IMR-90 (cell line): ENCODE measurements at regions not wholly inside any gene's neighbourhood (a gene's known extent, or its start where the extent isn't known, plus 50 kb on each side); places are given as distances from the start of the nearest gene placed in this dataset.

ENCODE experiments used
- ATAC-seq: fragments of 200-7000 bp; cut with Tn5 transposase; 2 replicates; pipeline ENCODE4 v1.9.1; 2020; ENCODE audit warnings: low read depth, mild to moderate bottlenecking, moderate library complexity
- BruUV-seq: library from RNA; stranded (reverse); fragments of 400-500 nt; replicated peaks from 2 replicates; lab custom pipeline; 2021; lab: Mats Ljungman, UMichigan
- CTCF ChIA-PET: fragments of 300-600 bp; formaldehyde crosslinking; extraction: SDS; loops from one replicate; lab custom pipeline; 2021; ENCODE audit warnings: antibody characterized with exemption; lab: Yijun Ruan, JAX
- POLR2A ChIA-PET: fragments of 300-600 bp; sonication (Branson Sonifier 250); formaldehyde crosslinking; loops from one replicate; lab custom pipeline; 2022; ENCODE audit warnings: antibody characterized with exemption; ENCODE audit not compliant: unreplicated experiment; lab: Charles Lee
- DNase-seq: peaks from one replicate; pipeline ENCODE4 v3.0.0; 2013
- H2AFZ ChIP-seq: replicated peaks from 2 replicates; pipeline ENCODE3; 2013; ENCODE audit warnings: low read length, mild to moderate bottlenecking; ENCODE audit not compliant: poor library complexity
- H2AK5ac ChIP-seq: 2 replicates; pipeline ENCODE4 v1.6.1; 2013; ENCODE audit warnings: low read depth, low read length, inconsistent platforms
- H2AK9ac ChIP-seq: replicated peaks from 2 replicates; pipeline ENCODE3; 2013; ENCODE audit warnings: mild to moderate bottlenecking, low read depth, low read length, moderate library complexity; ENCODE audit not compliant: poor library complexity
- H2BK120ac ChIP-seq: 2 replicates; pipeline ENCODE4 v1.6.1; 2013; ENCODE audit warnings: low read depth, low read length, inconsistent platforms
- H2BK15ac ChIP-seq: 3 replicates; pipeline ENCODE4 v1.6.1; 2013; ENCODE audit warnings: low read depth, low read length, inconsistent platforms
- H2BK20ac ChIP-seq: 2 replicates; pipeline ENCODE4 v1.6.1; 2013; ENCODE audit warnings: low read depth, mild to moderate bottlenecking, inconsistent platforms, low read length, moderate library complexity
- H2BK5ac ChIP-seq: 2 replicates; pipeline ENCODE4 v1.6.1; 2013; ENCODE audit warnings: mild to moderate bottlenecking, low read depth, low read length, inconsistent platforms; ENCODE audit not compliant: poor library complexity, severe bottlenecking
- H3K14ac ChIP-seq: replicated peaks from 2 replicates; pipeline ENCODE4 v1.6.1; 2013; ENCODE audit warnings: low read depth, low read length, inconsistent platforms
- H3K18ac ChIP-seq: 2 replicates; pipeline ENCODE4 v1.6.1; 2013; ENCODE audit warnings: low read depth, low read length, control low read depth
- H3K23ac ChIP-seq: 2 replicates; pipeline ENCODE4 v1.6.1; 2013; ENCODE audit warnings: low read depth, low read length, inconsistent platforms
- H3K27ac ChIP-seq: 2 replicates; pipeline ENCODE4 v1.5.1; 2013; ENCODE audit warnings: mild to moderate bottlenecking, control low read depth, low read length; ENCODE audit not compliant: insufficient read depth
- H3K27me3 ChIP-seq: 2 replicates; pipeline ENCODE4 v1.6.1; 2013; ENCODE audit warnings: low read length; ENCODE audit not compliant: control insufficient read depth, insufficient read depth
- H3K36me3 ChIP-seq: 2 replicates; pipeline ENCODE4 v1.6.1; 2013; ENCODE audit warnings: low read length, mixed read lengths; ENCODE audit not compliant: control insufficient read depth, insufficient read depth
- H3K4ac ChIP-seq: 2 replicates; pipeline ENCODE4 v1.6.1; 2013; ENCODE audit warnings: low read depth, low read length, inconsistent platforms
- H3K4me1 ChIP-seq: 2 replicates; pipeline ENCODE4 v1.6.1; 2013; ENCODE audit warnings: low read length, mixed read lengths; ENCODE audit not compliant: control insufficient read depth, insufficient read depth
- H3K4me2 ChIP-seq: 2 replicates; pipeline ENCODE4 v1.6.1; 2013; ENCODE audit warnings: low read depth, mild to moderate bottlenecking, control low read depth, low read length, moderate library complexity
- H3K4me3 ChIP-seq: 2 replicates; pipeline ENCODE4 v1.5.1; 2013; ENCODE audit warnings: low read depth, mild to moderate bottlenecking, control low read depth, low read length, moderate library complexity; ENCODE audit not compliant: insufficient read depth
- H3K56ac ChIP-seq: 2 replicates; pipeline ENCODE4 v1.6.1; 2013; ENCODE audit warnings: low read length, inconsistent platforms; ENCODE audit not compliant: insufficient read depth; ENCODE audit errors: extremely low read depth
- H3K79me1 ChIP-seq, 2 experiments: 2 replicates each; pipeline ENCODE4 v1.6.1; 2013; ENCODE audit warnings: low read length in 2 of 2, inconsistent platforms in 1 of 2, low read depth in 1 of 2
- H3K9ac ChIP-seq: 2 replicates; pipeline ENCODE4 v1.6.1; 2013; ENCODE audit warnings: low read depth, low read length, control low read depth
- H3K9me1 ChIP-seq: 2 replicates; pipeline ENCODE4 v1.6.1; 2013; ENCODE audit warnings: low read length, inconsistent platforms; ENCODE audit not compliant: insufficient read depth
- H3K9me3 ChIP-seq: 2 replicates; pipeline ENCODE4 v1.6.1; 2013; ENCODE audit warnings: low read length; ENCODE audit not compliant: control insufficient read depth, insufficient read depth
- H4K20me1 ChIP-seq: 2 replicates; pipeline ENCODE4 v1.6.1; 2013; ENCODE audit warnings: low read length, inconsistent platforms; ENCODE audit not compliant: insufficient read depth
- H4K5ac ChIP-seq: 2 replicates; pipeline ENCODE4 v1.6.1; 2013; ENCODE audit warnings: mild to moderate bottlenecking, low read depth, low read length, control low read depth
- H4K8ac ChIP-seq, 2 experiments: 2 replicates each; pipeline ENCODE4 v1.6.1; 2013; ENCODE audit warnings: low read depth in 2 of 2, low read length in 2 of 2, control low read depth in 1 of 2, inconsistent platforms in 1 of 2
- H4K91ac ChIP-seq: 2 replicates; pipeline ENCODE4 v1.6.1; 2013; ENCODE audit warnings: low read depth, low read length, inconsistent platforms; ENCODE audit not compliant: insufficient read depth
- BHLHE40 ChIP-seq: fragments of 150-350 bp; IDR thresholded peaks from 2 replicates; pipeline ENCODE4 v1.6.1; 2016; ENCODE audit warnings: mild to moderate bottlenecking, low read depth, low read length
- CEBPB ChIP-seq: IDR thresholded peaks from 2 replicates; pipeline ENCODE4 v1.6.1; 2012; ENCODE audit warnings: low read depth, low read length, improper control_type of control experiment
- CHD1 ChIP-seq: IDR thresholded peaks from 2 replicates; pipeline ENCODE4 v1.6.1; 2012; ENCODE audit warnings: low read depth, low read length, improper control_type of control experiment
- ELK1 ChIP-seq: fragments of 150-350 bp; IDR thresholded peaks from 2 replicates; pipeline ENCODE4 v1.6.1; 2016; ENCODE audit warnings: low read depth, mild to moderate bottlenecking, low read length, moderate library complexity, borderline replicate concordance
- MAFK ChIP-seq: IDR thresholded peaks from 2 replicates; pipeline ENCODE4 v1.6.1; 2012; ENCODE audit warnings: low read depth, low read length, improper control_type of control experiment
- MAZ ChIP-seq: IDR thresholded peaks from 2 replicates; pipeline ENCODE4 v1.6.1; 2012; ENCODE audit warnings: low read depth, mild to moderate bottlenecking, low read length, improper control_type of control experiment, moderate library complexity, borderline replicate concordance
- MXI1 ChIP-seq: IDR thresholded peaks from 2 replicates; pipeline ENCODE4 v1.6.1; 2012; ENCODE audit warnings: low read depth, mild to moderate bottlenecking, low read length, moderate library complexity, borderline replicate concordance
- NFE2L2 ChIP-seq: fragments of 150-350 bp; IDR thresholded peaks from 2 replicates; pipeline ENCODE4 v1.6.1; 2016; ENCODE audit warnings: low read depth, mild to moderate bottlenecking, low read length
- POLR2A ChIP-seq: IDR thresholded peaks from 2 replicates; pipeline ENCODE4 v1.6.1; 2012; ENCODE audit warnings: mild to moderate bottlenecking, low read depth, low read length
- RAD21 ChIP-seq: IDR thresholded peaks from 2 replicates; pipeline ENCODE4 v1.6.1; 2012; ENCODE audit warnings: low read length, improper control_type of control experiment
- RCOR1 ChIP-seq: IDR thresholded peaks from 2 replicates; pipeline ENCODE4 v1.6.1; 2012; ENCODE audit warnings: mild to moderate bottlenecking, low read length, improper control_type of control experiment; ENCODE audit not compliant: insufficient replicate concordance
- RFX5 ChIP-seq: IDR thresholded peaks from 2 replicates; pipeline ENCODE4 v1.8.0; 2012; ENCODE audit warnings: low read depth, mild to moderate bottlenecking, low read length, moderate library complexity
- SMC3 ChIP-seq: fragments of 150-350 bp; IDR thresholded peaks from 2 replicates; pipeline ENCODE4 v1.6.1; 2016; ENCODE audit warnings: low read depth, mild to moderate bottlenecking, antibody characterized with exemption, low read length, moderate library complexity
- WGBS, 2 experiments: methylation state at CpG; one replicate each; pipeline versions ENCODE4 v1.1.5 to v1.1.7; 2013; ENCODE audit warnings: missing lambda C conversion rate in 2 of 2; ENCODE audit not compliant: insufficient read length in 1 of 2; ENCODE audit errors: extremely low coverage in 2 of 2; 5-methylcytosine and 5-hydroxymethylcytosine counted together
- dilution Hi-C: fragments of 300-500 bp; cut with HindIII; formaldehyde crosslinking; loops from one replicate; pipeline ENCODE4 v1.14.3; 2018; ENCODE audit warnings: low sequenced_read_pairs; ENCODE audit not compliant: unreplicated experiment
- in situ Hi-C: fragments of 300-500 bp; cut with MboI; formaldehyde crosslinking; loops from 3 replicates; pipeline ENCODE4 v1.14.3; 2019; ENCODE audit warnings: low sequenced_read_pairs, inconsistent platforms, mixed read lengths
- intact Hi-C: fragments of 100-400 bp; cut with micrococcal nuclease; formaldehyde crosslinking; loops from 2 replicates; pipeline ENCODE4 v1.10.0; 2022
- TF ChIP-seq, protein P1 (sequence below): conservative IDR thresholded peaks from 2 replicates; pipeline ENCODE4 v1.5.1; 2012; ENCODE audit warnings: mild to moderate bottlenecking, low read depth, low read length, improper control_type of control experiment

DNA sequence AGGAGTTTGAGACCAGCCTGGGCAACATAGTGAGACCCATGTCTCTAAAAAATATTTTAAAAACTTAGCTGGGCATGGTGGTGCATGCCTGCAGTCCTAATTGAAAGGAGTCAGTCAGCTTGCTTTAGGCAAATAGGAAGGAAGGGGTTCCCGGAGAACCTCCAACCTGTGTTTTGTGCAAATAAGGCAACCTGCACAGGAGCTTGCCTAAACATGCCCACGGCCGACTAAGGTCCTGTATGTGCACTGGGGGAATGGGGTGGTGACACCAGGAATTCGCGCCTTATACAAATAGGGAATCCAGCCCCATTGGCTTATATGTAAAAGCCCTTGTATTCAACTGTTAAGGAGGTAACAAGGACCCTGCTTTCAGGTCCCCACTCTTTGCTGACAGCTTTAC, 429.2 kb upstream of the ZP4 start:
- Histone ChIP-seq H4K8ac (no peak overlapping the region), H4K5ac (no peak overlapping the region), H3K4me2 (no peak overlapping the region), H3K4me1 (no peaks in the 10 kb centered on the region), H3K79me1 (no peaks in the 10 kb centered on the region), H2AK5ac (no peak overlapping the region), H3K23ac (no peak overlapping the region), H3K9ac (no peak overlapping the region), H4K20me1 (no peaks in the 10 kb centered on the region), H2BK5ac (no peak overlapping the region), H2BK15ac (no peak overlapping the region), H2AK9ac (no peak overlapping the region), H2AFZ (no peak overlapping the region), H4K91ac (no peak overlapping the region), H3K9me1 (no peaks in the 10 kb centered on the region), H3K56ac (no peak overlapping the region), H3K9me3 (peaks cover 4% of the 10 kb centered on the region; the same call in 1 of the 2 replicates), H2BK120ac (no peak overlapping the region), H3K27me3 (no peaks in the 10 kb centered on the region), H3K27ac (no peak overlapping the region), H3K36me3 (no peaks in the 10 kb centered on the region), H3K14ac (no peak overlapping the region), H3K4me3 (no peak overlapping the region), H3K4ac (no peak overlapping the region), H3K18ac (no peak overlapping the region), H2BK20ac (no peak overlapping the region)
- ATAC-seq = no peak
- DNase-seq = no peak
- dilution Hi-C loops = no loop called here
- in situ Hi-C loops = no loop called here
- CTCF ChIA-PET = no interaction called here
- intact Hi-C loops = no loop called here
- TF ChIP-seq MXI1 (no peak), RAD21 (no peak), CEBPB (no peak), SMC3 (no peak), CHD1 (no peak), MAFK (no peak), ELK1 (no peak), MAZ (no peak), RFX5 (no peak), POLR2A (no peak), BHLHE40 (no peak), RCOR1 (no peak), NFE2L2 (no peak)
- TF ChIP-seq, protein P1, sequence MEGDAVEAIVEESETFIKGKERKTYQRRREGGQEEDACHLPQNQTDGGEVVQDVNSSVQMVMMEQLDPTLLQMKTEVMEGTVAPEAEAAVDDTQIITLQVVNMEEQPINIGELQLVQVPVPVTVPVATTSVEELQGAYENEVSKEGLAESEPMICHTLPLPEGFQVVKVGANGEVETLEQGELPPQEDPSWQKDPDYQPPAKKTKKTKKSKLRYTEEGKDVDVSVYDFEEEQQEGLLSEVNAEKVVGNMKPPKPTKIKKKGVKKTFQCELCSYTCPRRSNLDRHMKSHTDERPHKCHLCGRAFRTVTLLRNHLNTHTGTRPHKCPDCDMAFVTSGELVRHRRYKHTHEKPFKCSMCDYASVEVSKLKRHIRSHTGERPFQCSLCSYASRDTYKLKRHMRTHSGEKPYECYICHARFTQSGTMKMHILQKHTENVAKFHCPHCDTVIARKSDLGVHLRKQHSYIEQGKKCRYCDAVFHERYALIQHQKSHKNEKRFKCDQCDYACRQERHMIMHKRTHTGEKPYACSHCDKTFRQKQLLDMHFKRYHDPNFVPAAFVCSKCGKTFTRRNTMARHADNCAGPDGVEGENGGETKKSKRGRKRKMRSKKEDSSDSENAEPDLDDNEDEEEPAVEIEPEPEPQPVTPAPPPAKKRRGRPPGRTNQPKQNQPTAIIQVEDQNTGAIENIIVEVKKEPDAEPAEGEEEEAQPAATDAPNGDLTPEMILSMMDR = no peak
- no TSS peak for BruUV-seq
- POLR2A ChIA-PET = no interaction called here
- 39% methylated on average over 3 of the region's 5 CpGs; no CpG with 5 or more reads in 1 of the 2 experiments for WGBS, 2 experiments
